Daoy (cell line): ENCODE measurements at regions not wholly inside any gene's neighbourhood (a gene's known extent, or its start where the extent isn't known, plus 50 kb on each side); places are given as distances from the start of the nearest gene placed in this dataset.
"Not testable (repeated sequence)": the region's sequence is repeated elsewhere in the genome, so short reads cannot be mapped to it uniquely, and the experiment has no call there.

Experiments
- DNase-seq: peaks from one replicate; pipeline ENCODE4 v3.0.0-alpha.2; 2015; ENCODE audit warnings: low read depth

- no peak for DNase-seq
These were observed 324.8 kb upstream of the INTU start for GRCh38 chr4:127307996-127308395.

DNA sequence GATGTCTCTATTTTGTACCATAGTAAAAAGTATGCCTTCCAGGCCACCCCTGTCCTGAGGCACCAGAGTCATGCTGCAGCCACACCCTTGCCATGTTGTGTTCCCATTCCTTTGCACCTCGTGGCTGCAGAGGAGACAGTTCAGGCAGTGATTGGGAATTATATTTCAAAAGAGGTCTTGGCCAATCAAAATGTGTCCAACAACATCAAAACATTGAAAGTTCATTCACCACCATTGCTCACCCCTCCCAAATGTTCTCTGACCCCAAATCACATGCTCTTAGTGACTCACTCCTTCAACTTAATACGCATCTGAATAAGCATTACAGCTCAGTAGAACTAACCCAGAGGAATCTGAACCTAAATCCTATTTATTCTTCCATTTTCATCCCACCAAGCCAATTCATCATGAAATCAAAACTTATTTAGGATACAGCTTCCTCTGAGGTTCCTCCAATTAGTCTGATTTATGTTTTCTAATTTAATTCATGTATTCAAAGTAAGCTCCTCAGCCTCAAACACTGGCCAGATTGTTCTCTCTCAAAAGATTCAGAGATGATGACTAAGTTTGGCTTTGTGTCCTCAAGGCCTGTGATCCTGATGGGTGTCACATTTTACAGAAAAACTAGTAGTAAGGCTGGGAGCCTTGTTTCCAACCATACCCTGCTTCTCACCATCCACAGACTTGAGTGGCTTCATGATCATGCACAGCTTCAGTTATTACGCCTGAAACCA is 323.2 kb upstream of the INTU start:
- no peak for DNase-seq

- DNase-seq = no peak
These were observed 321.4 kb upstream of the INTU start for GRCh38 chr4:127311371-127311770.

GRCh38 chr4:127311924-127312323 is 320.8 kb upstream of the INTU start:
- no peak for DNase-seq

DNA sequence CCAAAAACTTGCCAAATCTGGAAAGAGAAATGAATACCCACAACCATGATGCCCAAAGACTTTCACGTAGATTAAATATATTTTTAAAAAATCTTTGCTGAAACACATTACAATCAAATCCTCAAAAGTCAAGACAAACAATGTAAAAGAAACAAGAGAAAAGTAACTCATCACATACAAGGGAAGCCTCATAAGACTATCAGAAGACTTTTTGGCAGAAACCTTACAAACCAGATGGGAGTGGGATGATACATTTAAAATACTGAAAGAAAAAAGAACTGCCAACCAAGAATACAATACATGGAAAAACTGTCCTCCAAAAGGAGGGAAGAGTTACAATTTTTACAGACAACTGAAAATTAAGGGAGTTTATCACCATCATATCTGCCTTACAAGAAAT is 319.0 kb upstream of the INTU start:
- no peak for DNase-seq

GRCh38 chr4:127327491-127327890 is 305.3 kb upstream of the INTU start:
- DNase-seq = no peak

- no peak for DNase-seq
These were observed 297.6 kb upstream of the INTU start for GRCh38 chr4:127335073-127335620.

DNA sequence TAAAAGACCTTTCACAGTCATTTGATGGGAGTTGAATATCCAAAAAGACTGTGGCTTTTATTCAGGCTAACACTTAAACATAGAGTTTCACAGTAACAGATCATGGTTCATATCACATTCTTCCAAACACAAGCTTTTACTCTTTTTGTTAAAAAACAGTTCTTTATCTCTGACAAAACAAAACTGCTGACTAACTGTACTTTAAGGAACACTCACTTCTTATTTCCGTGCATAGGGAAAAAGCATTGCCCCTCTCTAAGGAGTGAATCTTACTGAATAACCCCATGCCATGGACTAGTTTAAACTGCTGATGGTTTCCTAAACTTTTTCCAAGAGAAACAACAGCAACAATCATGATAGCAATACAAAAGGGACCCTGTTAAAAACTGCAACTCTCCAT is 297.0 kb upstream of the INTU start:
- DNase-seq = no peak

- not testable (repeated sequence) for DNase-seq
These were observed 289.6 kb upstream of the INTU start for GRCh38 chr4:127343123-127343522.

GRCh38 chr4:127344071-127344470 is 288.7 kb upstream of the INTU start:
- DNase-seq = no peak

- no peak for DNase-seq
These were observed 284.8 kb upstream of the INTU start for GRCh38 chr4:127347936-127348335.

GRCh38 chr4:127352220-127353113 is 280.3 kb upstream of the INTU start:
- DNase-seq = no peak

- no peak for DNase-seq
These were observed 277.0 kb upstream of the INTU start for GRCh38 chr4:127355743-127356142.

DNA sequence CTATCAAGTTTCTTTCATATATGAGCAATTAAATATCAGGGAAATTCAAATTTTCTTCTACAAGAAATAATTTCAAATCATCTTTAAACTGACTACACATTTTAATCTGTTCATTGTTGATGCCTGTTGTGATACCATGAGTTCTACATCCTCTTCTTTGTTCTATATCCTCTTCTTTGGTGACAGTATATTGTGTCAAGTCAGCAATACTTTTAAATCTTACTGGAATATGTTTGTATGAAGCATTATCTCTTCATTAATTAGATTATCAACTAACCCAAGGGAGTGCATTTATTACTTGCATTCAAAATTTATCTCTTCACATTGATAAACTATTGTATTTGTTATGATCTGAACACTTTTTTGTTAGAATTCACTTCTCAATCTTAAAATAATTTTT is 275.0 kb upstream of the INTU start:
- DNase-seq = no peak

DNA sequence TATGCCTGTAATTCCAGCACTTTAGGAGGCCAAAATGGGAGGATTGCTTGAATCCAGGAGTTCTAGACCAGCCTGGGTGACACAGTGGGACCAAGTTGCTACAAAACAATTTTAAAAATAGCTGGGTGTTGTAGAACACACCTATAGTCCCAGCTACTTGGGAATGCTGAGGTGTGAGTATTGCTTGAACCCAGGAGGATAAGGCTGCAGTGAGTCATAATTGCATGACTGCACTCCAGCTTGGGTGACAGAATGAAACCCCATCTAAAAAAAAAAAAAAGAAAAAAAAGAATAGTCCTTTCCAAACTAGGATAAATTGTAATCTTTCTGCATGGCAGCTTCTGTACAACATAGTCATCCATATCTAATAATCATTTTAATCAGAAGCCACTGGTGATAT is 270.1 kb upstream of the INTU start:
- DNase-seq = no peak

- DNase-seq = no peak
These were observed 268.4 kb upstream of the INTU start for GRCh38 chr4:127364397-127364796.

- no peak for DNase-seq
These were observed 267.8 kb upstream of the INTU start for GRCh38 chr4:127364911-127365310.

GRCh38 chr4:127370604-127371003 is 262.2 kb upstream of the INTU start:
- no peak for DNase-seq

GRCh38 chr4:127379499-127379898 is 253.3 kb upstream of the INTU start:
- no peak for DNase-seq

GRCh38 chr4:127379948-127380347 is 252.8 kb upstream of the INTU start:
- DNase-seq = not testable (repeated sequence)

GRCh38 chr4:127383666-127384065 is 249.1 kb upstream of the INTU start:
- no peak for DNase-seq

DNA sequence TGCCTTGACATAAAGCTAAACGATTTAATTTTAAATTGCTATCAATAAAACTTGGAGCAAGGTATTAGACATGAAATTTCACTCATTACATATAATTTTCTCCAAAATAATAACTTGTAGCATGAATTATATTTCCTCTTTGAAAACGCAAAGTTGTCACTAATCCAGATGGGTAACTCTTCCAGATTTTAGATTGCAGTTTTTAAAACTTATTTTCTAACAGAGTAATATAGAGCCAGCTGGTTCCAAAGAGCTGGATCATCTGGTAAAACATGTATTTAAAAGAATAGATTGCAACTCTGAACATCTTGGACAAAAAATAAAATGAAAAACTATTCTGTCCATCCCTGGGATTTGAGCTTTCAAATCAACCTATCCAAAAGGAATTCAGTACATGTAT is 238.2 kb upstream of the INTU start:
- no peak for DNase-seq

GRCh38 chr4:127400276-127400675 is 232.5 kb upstream of the INTU start:
- no peak for DNase-seq
